ENCODE measurements at regions not wholly inside any gene's neighbourhood (a gene's known extent, or its start where the extent isn't known, plus 50 kb on each side); places are given as distances from the start of the nearest gene placed in this dataset.

GRCh38 chr7:112572669-112573301 is 92.0 kb downstream of the LSMEM1 start:
- Histone ChIP-seq H3K9me3 (no peaks in the 10 kb centered on the region), H3K4me3 (no peak overlapping the region), H3K27ac (no peak overlapping the region), H3K27me3 (no peaks in the 10 kb centered on the region), H3K36me3 (no peaks in the 10 kb centered on the region), H3K4me1 (no peaks in the 10 kb centered on the region)
- TF ChIP-seq EP300 (IDR thresholded peaks at IDR 0.05), result no peak
- TF ChIP-seq, protein P1, sequence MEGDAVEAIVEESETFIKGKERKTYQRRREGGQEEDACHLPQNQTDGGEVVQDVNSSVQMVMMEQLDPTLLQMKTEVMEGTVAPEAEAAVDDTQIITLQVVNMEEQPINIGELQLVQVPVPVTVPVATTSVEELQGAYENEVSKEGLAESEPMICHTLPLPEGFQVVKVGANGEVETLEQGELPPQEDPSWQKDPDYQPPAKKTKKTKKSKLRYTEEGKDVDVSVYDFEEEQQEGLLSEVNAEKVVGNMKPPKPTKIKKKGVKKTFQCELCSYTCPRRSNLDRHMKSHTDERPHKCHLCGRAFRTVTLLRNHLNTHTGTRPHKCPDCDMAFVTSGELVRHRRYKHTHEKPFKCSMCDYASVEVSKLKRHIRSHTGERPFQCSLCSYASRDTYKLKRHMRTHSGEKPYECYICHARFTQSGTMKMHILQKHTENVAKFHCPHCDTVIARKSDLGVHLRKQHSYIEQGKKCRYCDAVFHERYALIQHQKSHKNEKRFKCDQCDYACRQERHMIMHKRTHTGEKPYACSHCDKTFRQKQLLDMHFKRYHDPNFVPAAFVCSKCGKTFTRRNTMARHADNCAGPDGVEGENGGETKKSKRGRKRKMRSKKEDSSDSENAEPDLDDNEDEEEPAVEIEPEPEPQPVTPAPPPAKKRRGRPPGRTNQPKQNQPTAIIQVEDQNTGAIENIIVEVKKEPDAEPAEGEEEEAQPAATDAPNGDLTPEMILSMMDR (IDR thresholded peaks at IDR 0.05), result no peak
- no peak for TF ChIP-seq POLR2A (IDR thresholded peaks at IDR 0.05)
- DNase-seq (ENCODE audit: low spot score in 2 of 2), result no peak
- 61 to 78% methylated on average over 1 of the region's 1 CpG for WGBS, 2 donors

GRCh38 chr7:112573302-112574039 is 92.7 kb downstream of the LSMEM1 start:
- no peaks in the 10 kb centered on the region for H3K36me3 ChIP-seq
- no peak overlapping the region for H3K4me3 ChIP-seq
- TF ChIP-seq POLR2A (IDR thresholded peaks at IDR 0.05) (no peak), EP300 (IDR thresholded peaks at IDR 0.05) (no peak)
- TF ChIP-seq, protein P1 (IDR thresholded peaks at IDR 0.05), result no peak
- H3K27me3 ChIP-seq, result no peaks in the 10 kb centered on the region
- H3K9me3 ChIP-seq, result no peaks in the 10 kb centered on the region
- H3K27ac ChIP-seq, result no peak overlapping the region
- H3K4me1 ChIP-seq, result no peaks in the 10 kb centered on the region
- WGBS, 2 donors, result 72 to 75% methylated on average over 6 of the region's 6 CpGs
- DNase-seq (ENCODE audit: low spot score in 2 of 2), result no peak

DNA sequence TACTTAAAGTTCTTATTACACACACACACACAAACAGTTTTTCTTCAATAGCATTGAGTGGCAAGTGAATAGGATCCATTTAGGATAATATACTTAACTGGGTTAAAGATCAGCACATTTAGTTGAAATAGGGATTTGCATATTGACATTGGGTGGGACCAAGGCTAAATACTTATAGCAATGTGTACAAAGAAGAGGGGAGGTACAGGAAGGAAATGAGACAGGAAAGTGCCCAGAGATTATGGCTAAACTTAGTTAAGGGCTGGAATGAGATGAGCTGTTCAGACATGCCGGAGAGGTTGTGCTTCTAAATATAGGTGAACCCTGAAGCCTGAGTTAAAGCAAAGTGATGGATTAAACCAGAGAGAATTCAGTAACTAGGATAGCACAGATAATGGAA is 95.1 kb downstream of the LSMEM1 start:
- TF ChIP-seq POLR2A (IDR thresholded peaks at IDR 0.05), result no peak
- TF ChIP-seq EP300 (IDR thresholded peaks at IDR 0.05), result no peak
- TF ChIP-seq, protein P1 (IDR thresholded peaks at IDR 0.05), result no peak
- 67 to 72% methylated on average over 1 of the region's 1 CpG for WGBS, 2 donors

GRCh38 chr7:112579388-112579787 is 98.6 kb downstream of the LSMEM1 start:
- H3K27ac ChIP-seq, result no peak overlapping the region
- DNase-seq (ENCODE audit: low spot score in 2 of 2), result no peak
- H3K4me1 ChIP-seq, result no peaks in the 10 kb centered on the region
- no peaks in the 10 kb centered on the region for H3K36me3 ChIP-seq
- H3K4me3 ChIP-seq, result no peak overlapping the region
- WGBS, 2 donors, result 77 to 80% methylated on average over 4 of the region's 4 CpGs
- no peaks in the 10 kb centered on the region for H3K9me3 ChIP-seq
- TF ChIP-seq, protein P1 (IDR thresholded peaks at IDR 0.05), result no peak
- H3K27me3 ChIP-seq, result no peaks in the 10 kb centered on the region

More for the DNA sequence above, 95.1 kb downstream of the LSMEM1 start:
- Histone ChIP-seq H3K27ac (no peak overlapping the region), H3K4me1 (no peaks in the 10 kb centered on the region), H3K9me3 (no peaks in the 10 kb centered on the region), H3K36me3 (no peaks in the 10 kb centered on the region), H3K27me3 (no peaks in the 10 kb centered on the region), H3K4me3 (no peak overlapping the region)
- DNase-seq (ENCODE audit: low spot score in 2 of 2), result no peak

DNA sequence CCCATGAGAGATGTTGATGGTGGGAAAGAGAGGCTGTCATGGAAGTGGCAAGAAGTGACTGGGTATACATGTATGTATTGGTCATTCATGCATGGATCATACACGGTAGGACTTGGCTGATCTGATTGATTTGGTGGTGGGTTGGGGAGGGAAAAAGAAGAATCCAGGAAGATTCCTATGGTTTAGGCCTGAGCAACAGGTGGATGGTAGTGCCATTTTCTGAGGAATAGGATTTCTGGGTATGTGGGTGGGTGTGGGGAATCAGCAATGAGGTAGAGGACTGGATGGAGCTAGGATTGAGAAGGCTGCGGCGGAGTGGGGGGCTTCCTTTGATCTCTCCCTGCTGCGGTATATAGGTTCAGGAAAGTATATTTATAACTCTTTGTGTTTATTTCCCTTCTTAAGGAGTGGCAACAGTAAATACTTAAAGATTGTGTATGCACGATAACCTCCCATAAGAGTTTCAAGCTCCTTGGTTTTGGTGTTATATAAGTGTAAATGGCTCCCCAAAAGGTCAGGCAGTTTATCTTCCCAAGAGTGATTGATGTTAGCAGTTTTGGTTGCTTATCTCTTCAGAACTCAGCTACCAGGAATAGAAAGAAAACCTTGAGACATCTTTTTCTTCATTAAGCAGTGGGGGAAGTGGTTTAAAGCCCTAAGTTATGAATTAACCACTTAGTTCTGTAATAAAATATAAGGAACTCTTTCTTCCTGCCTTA is 100.1 kb downstream of the LSMEM1 start:
- H3K27me3 ChIP-seq, result no peaks in the 10 kb centered on the region
- TF ChIP-seq EP300 (IDR thresholded peaks at IDR 0.05) (no peak), POLR2A (IDR thresholded peaks at IDR 0.05) (no peak)
- TF ChIP-seq, protein P1 (IDR thresholded peaks at IDR 0.05), result no peak
- no peak overlapping the region for H3K4me3 ChIP-seq
- H3K9me3 ChIP-seq, result no peaks in the 10 kb centered on the region
- WGBS, 2 donors, result 87 to 91% methylated on average over 5 of the region's 5 CpGs
- no peak overlapping the region for H3K27ac ChIP-seq
- H3K4me1 ChIP-seq, result no peaks in the 10 kb centered on the region
- DNase-seq (ENCODE audit: low spot score in 2 of 2), result no peak
- H3K36me3 ChIP-seq, result no peaks in the 10 kb centered on the region
